ENCODE measurements at regions not wholly inside any gene's neighbourhood (a gene's known extent, or its start where the extent isn't known, plus 50 kb on each side); places are given as distances from the start of the nearest gene placed in this dataset.
"Not testable (repeated sequence)": the region's sequence is repeated elsewhere in the genome, so short reads cannot be mapped to it uniquely, and the experiment has no call there.

DNA sequence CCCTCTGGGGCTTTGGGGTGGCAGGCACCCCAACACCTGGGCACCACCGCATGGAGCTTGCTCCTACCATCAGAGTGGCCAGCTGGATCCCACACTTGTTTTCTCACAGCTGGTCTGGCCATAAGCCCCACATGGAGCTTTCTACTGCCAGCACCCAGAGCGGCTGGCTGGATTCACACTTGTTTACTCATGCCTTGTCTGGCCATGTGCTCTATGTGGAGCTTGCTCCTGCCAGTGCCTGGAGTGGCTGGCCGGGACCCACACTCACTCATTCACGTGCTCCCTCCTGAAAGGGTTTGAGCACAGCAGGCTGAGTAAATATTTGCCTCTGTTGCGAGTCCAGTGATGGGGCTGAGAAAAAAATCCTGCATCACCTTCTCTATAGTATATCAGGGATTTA lies 487.0 kb downstream of the CD109 start:
- Histone ChIP-seq H3K36me3 (ENCODE audit: insufficient read depth, low read length) (no peaks in the 10 kb centered on the region), H3K9me3 (ENCODE audit: low read length) (no peaks in the 10 kb centered on the region), H3K27me3 (ENCODE audit: insufficient read depth, low read length) (no peaks in the 10 kb centered on the region), H2AFZ (ENCODE audit: low read depth, low read length) (no peak overlapping the region), H3K4me3 (ENCODE audit: low read length) (no peak overlapping the region), H3K4me1 (ENCODE audit: insufficient read depth, low read length) (no peaks in the 10 kb centered on the region)

DNA sequence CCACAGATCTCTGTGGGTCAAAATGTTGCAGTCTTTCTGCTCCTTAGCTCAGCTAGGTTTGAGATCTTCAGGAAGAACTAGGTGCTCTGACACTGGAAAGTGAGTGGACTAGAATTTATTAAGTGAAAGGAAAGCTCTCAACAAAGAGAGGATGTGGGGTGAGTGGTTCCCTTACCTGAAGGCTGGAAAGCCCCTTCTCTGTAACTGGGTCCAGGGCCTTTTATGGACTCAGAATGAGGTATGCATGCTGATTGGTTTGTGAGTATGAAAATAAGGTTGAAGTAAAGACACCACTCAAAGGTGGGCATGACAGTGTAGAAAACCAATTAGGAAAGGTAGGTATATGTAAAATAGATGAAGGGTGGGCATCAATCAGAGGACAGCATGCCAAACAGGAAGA lies 485.5 kb downstream of the CD109 start:
- H2AFZ ChIP-seq (ENCODE audit: low read depth, low read length) = no peak overlapping the region
- no peaks in the 10 kb centered on the region for H3K36me3 ChIP-seq (ENCODE audit: insufficient read depth, low read length)
- H3K9me3 ChIP-seq (ENCODE audit: low read length) = no peaks in the 10 kb centered on the region
- no peaks in the 10 kb centered on the region for H3K27me3 ChIP-seq (ENCODE audit: insufficient read depth, low read length)
- no peak overlapping the region for H3K4me3 ChIP-seq (ENCODE audit: low read length)
- no peaks in the 10 kb centered on the region for H3K4me1 ChIP-seq (ENCODE audit: insufficient read depth, low read length)

DNA sequence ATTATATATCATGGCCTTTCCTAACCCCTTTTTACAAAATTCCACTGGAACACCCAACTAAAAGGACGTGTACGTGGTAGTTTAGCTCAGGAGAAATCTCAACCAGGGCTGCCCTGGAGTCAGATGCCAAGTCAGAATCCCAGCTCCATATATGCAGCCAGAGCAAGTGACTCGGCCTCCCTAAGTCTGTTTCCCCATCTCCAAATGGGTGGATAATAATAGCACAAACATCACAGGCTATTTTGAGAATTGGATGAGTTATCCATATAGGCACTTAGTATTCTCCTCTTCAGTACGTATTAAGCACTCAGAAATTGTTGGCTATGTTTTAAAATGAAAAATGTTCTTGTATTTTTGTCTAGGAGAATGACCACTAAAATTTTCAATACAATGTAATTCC lies 481.5 kb downstream of the CD109 start:
- H2AFZ ChIP-seq (ENCODE audit: low read depth, low read length) = no peak overlapping the region

DNA sequence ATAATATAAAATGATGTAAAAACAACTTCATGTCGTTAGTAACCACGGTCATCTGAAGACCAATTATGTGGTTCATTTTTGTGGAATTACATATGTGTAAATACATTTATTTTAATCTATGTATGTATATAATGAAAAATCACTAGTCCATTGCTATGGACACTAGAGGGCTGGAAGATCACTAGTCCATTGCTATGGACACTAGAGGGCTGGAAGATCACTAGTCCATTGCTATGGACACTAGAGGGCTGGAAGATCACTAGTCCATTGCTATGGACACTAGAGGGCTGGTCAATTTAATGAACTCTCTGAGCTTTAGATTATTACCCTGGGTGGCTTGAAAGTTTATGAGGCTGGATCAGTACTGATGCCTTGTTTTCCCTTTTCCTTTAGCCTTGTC lies 474.5 kb downstream of the CD109 start:
- H3K4me1 ChIP-seq (ENCODE audit: insufficient read depth, low read length); H2AFZ ChIP-seq (ENCODE audit: low read depth, low read length); H3K9me3 ChIP-seq (ENCODE audit: low read length); H3K4me3 ChIP-seq (ENCODE audit: low read length); H3K27me3 ChIP-seq (ENCODE audit: insufficient read depth, low read length); H3K36me3 ChIP-seq (ENCODE audit: insufficient read depth, low read length): not testable (repeated sequence)

More for the DNA sequence above, 481.5 kb downstream of the CD109 start:
- H3K36me3 ChIP-seq (ENCODE audit: insufficient read depth, low read length) = no peaks in the 10 kb centered on the region
- H3K4me3 ChIP-seq (ENCODE audit: low read length) = no peak overlapping the region
- no peaks in the 10 kb centered on the region for H3K27me3 ChIP-seq (ENCODE audit: insufficient read depth, low read length)
- H3K9me3 ChIP-seq (ENCODE audit: low read length) = no peaks in the 10 kb centered on the region
- no peaks in the 10 kb centered on the region for H3K4me1 ChIP-seq (ENCODE audit: insufficient read depth, low read length)

DNA sequence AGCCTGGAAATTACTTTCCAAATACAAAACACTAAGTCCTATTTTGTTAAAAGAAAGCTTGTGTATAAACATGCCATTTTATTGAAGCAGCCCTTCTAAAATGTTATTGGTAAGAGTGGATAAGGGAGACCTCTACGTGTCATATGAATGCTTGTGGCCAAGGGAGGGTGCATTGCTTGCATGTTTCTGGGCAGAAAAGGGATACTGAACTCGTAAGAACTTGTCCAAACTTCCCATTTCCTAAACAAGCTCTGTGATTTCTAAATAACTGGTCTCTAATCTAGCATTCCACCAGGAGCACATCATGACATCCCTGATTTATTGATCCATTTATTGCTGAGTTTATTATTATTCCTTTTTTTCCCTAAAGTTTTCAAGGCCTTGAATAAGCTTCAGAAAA lies 474.1 kb downstream of the CD109 start:
- no peaks in the 10 kb centered on the region for H3K27me3 ChIP-seq (ENCODE audit: insufficient read depth, low read length)

DNA sequence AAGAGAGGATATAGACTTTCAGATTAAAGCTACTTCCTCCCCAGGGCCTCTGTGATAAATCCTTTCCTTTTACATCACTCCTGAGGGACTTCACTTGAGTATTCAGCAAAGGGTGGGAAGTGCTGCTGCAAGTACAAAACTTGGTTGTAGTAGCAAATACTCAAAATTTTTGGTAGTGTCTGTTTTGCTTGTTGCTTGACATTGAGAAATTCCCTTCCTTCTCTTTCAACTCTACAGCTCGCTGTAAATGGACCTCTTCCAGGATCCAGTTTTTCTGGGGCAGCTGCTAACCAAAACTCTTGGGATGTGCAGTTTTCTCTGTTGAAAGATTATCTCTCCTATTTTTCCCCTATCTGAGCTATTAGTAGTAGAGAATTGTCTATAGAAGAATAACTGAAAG lies 472.0 kb downstream of the CD109 start:
- Histone ChIP-seq H3K36me3 (ENCODE audit: insufficient read depth, low read length) (no peaks in the 10 kb centered on the region), H3K4me1 (ENCODE audit: insufficient read depth, low read length) (no peaks in the 10 kb centered on the region), H3K27me3 (ENCODE audit: insufficient read depth, low read length) (no peaks in the 10 kb centered on the region), H3K9me3 (ENCODE audit: low read length) (no peaks in the 10 kb centered on the region), H3K4me3 (ENCODE audit: low read length) (no peak overlapping the region), H2AFZ (ENCODE audit: low read depth, low read length) (no peak overlapping the region)

More for the DNA sequence above, 474.1 kb downstream of the CD109 start:
- no peaks in the 10 kb centered on the region for H3K36me3 ChIP-seq (ENCODE audit: insufficient read depth, low read length)
- no peaks in the 10 kb centered on the region for H3K4me1 ChIP-seq (ENCODE audit: insufficient read depth, low read length)
- H3K9me3 ChIP-seq (ENCODE audit: low read length) = no peaks in the 10 kb centered on the region
- no peak overlapping the region for H2AFZ ChIP-seq (ENCODE audit: low read depth, low read length)
- H3K4me3 ChIP-seq (ENCODE audit: low read length) = no peak overlapping the region

DNA sequence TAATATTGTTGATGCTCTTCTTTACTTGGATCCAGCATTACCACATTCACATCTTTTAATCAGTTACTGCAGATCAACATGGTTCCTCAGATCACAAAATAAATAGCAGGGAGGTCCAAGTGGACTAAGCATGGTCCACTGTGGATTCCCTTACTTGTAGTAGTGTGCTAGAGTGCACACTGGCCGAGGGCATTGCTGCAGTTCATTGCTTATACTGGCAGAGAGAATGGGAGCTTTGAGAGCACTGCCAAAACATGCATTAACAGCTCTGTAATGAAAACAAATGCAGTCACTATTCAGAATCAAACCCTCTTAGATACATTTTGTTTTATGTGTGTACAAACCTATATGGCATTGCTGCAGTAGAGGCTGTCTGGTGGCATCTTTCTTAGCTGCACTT lies 471.5 kb downstream of the CD109 start:
- Histone ChIP-seq H3K9me3 (ENCODE audit: low read length) (no peaks in the 10 kb centered on the region), H3K36me3 (ENCODE audit: insufficient read depth, low read length) (no peaks in the 10 kb centered on the region), H3K4me3 (ENCODE audit: low read length) (no peak overlapping the region), H2AFZ (ENCODE audit: low read depth, low read length) (no peak overlapping the region), H3K4me1 (ENCODE audit: insufficient read depth, low read length) (no peaks in the 10 kb centered on the region), H3K27me3 (ENCODE audit: insufficient read depth, low read length) (no peaks in the 10 kb centered on the region)

DNA sequence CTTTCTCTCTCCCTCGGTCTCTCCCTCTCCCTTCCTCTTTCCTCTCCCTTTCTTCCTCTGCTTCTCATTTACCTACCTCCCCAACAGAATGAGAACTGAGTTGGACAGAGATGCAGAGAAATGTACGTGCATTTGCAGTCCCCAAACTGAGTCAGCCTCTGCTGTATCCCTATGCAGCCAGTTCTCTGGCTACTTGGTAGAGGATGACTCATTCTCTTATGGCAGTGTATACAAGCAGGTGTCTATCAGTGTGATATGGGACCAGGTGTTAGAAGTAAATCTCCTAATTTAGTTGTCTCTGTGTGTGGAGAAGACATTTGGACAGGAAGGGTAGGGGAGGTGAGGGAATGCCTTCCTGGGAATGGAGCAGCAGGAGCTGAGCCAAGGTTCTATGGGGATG lies 470.8 kb downstream of the CD109 start:
- H3K27me3 ChIP-seq (ENCODE audit: insufficient read depth, low read length) = no peaks in the 10 kb centered on the region
- H3K4me1 ChIP-seq (ENCODE audit: insufficient read depth, low read length) = no peaks in the 10 kb centered on the region
- no peak overlapping the region for H3K4me3 ChIP-seq (ENCODE audit: low read length)
- no peak overlapping the region for H2AFZ ChIP-seq (ENCODE audit: low read depth, low read length)
- H3K36me3 ChIP-seq (ENCODE audit: insufficient read depth, low read length) = no peaks in the 10 kb centered on the region
- H3K9me3 ChIP-seq (ENCODE audit: low read length) = no peaks in the 10 kb centered on the region

DNA sequence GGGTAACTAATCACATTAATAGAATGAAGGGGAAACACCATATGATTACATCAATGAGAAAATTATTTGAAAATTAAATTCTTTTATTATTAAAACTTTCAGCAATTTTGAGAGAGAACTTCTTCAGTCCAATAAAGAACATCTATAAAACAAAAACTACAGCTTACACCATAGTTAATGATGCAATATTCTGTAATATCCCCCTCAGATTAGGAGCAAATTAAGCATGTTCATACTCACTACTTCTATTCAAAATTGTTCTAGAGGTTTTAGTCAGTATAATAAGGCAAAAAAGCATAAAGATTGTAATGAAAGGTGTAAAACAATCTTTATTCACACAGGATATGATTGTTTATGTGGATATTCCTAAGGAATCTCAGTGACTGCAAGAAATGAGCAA lies 465.4 kb downstream of the CD109 start:
- Histone ChIP-seq H3K4me1 (ENCODE audit: insufficient read depth, low read length) (no peaks in the 10 kb centered on the region), H3K27me3 (ENCODE audit: insufficient read depth, low read length) (no peaks in the 10 kb centered on the region), H2AFZ (ENCODE audit: low read depth, low read length) (no peak overlapping the region), H3K4me3 (ENCODE audit: low read length) (no peak overlapping the region), H3K9me3 (ENCODE audit: low read length) (no peaks in the 10 kb centered on the region), H3K36me3 (ENCODE audit: insufficient read depth, low read length) (no peaks in the 10 kb centered on the region)

DNA sequence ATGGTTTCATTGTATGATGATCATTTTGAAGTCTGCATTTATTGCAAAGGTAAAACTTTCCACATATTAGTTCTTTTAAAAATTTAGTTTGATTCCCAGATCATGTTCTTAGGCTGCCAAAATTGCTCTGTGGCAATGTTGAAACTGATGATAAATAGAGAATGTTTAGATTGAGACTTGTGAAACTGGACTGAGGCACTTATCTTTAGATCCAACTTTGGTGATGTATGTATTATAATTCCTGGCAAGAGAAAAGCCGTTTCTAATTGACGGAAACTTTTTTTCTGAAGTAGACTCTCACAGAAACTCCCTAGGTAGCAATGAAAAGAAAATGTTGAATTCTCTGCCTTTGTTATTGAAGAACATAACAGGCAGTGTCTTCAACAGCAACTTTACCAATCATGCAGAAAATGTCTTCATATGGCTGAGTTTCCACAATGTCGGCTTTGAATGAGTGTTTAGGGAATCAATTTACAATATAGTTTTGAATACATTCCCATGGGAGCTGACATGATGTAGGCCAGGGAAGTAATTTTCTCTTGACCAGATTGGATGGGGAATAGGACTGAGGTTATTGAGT lies 456.2 kb downstream of the CD109 start:
- Histone ChIP-seq H3K27me3 (ENCODE audit: insufficient read depth, low read length) (no peaks in the 10 kb centered on the region), H2AFZ (ENCODE audit: low read depth, low read length) (no peak overlapping the region), H3K4me3 (ENCODE audit: low read length) (no peak overlapping the region), H3K36me3 (ENCODE audit: insufficient read depth, low read length) (no peaks in the 10 kb centered on the region), H3K4me1 (ENCODE audit: insufficient read depth, low read length) (no peaks in the 10 kb centered on the region), H3K9me3 (ENCODE audit: low read length) (no peaks in the 10 kb centered on the region)

DNA sequence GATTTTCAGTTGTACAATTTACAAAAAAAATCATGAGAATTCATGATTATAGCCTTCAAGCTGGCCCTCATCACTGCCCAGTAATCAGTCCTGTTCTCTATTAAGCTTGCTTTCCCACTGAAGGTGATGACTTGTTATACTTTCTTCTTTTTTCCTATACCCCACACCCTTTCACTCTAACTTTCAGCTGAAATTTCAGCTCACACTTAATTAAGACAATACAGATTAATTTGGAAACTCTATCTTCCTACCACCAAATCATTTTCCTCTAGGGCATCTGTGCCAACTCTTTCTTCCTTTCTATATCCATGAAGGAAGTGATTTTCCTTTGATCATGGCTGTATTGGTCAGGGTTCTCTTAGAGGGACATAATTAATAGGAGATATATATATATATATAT lies 449.9 kb downstream of the CD109 start:
- Histone ChIP-seq H2AFZ (ENCODE audit: low read depth, low read length) (no peak overlapping the region), H3K4me3 (ENCODE audit: low read length) (no peak overlapping the region), H3K9me3 (ENCODE audit: low read length) (no peaks in the 10 kb centered on the region), H3K27me3 (ENCODE audit: insufficient read depth, low read length) (no peaks in the 10 kb centered on the region), H3K36me3 (ENCODE audit: insufficient read depth, low read length) (no peaks in the 10 kb centered on the region), H3K4me1 (ENCODE audit: insufficient read depth, low read length) (no peaks in the 10 kb centered on the region)

DNA sequence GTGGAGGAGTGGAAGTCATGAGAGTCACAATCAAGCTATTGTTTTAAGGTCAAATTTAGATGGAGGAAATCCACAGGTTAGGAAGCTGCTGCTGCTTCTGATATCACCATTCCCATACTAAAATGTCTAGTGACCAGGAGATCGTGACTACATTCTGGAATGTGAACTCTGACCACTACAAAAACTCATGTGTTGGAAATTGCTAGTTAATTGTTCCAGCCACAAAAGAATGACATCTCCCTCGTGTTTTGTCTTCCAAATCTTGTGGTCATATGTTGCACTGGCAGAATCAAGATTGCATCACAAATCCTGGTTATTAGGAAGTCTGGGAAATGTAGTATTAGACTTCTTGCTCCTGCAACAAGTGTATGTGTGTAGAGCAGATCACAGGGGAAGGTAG lies 441.9 kb downstream of the CD109 start:
- Histone ChIP-seq H3K9me3 (ENCODE audit: low read length) (no peaks in the 10 kb centered on the region), H2AFZ (ENCODE audit: low read depth, low read length) (no peak overlapping the region), H3K4me3 (ENCODE audit: low read length) (no peak overlapping the region), H3K27me3 (ENCODE audit: insufficient read depth, low read length) (no peaks in the 10 kb centered on the region), H3K4me1 (ENCODE audit: insufficient read depth, low read length) (no peaks in the 10 kb centered on the region), H3K36me3 (ENCODE audit: insufficient read depth, low read length) (no peaks in the 10 kb centered on the region)

DNA sequence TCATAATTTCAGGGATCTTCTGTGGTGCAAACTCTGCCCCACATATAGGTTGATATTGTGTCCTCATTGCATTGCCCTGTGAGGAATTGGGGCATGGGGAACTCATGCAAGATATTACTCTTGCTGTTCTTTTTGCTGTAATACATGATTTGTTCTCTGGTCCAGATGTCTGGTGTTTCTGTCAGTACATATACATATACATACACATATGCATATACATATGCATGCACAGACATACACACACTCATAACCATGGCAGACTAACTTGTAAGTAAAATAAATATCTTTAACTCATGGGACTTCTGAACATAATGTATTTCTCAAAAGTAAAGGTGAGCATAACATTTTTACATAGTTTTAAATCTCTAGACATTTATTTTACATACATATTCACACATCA lies 438.3 kb downstream of the CD109 start:
- no peaks in the 10 kb centered on the region for H3K36me3 ChIP-seq (ENCODE audit: insufficient read depth, low read length)
- H3K9me3 ChIP-seq (ENCODE audit: low read length) = no peaks in the 10 kb centered on the region
- H3K4me3 ChIP-seq (ENCODE audit: low read length) = no peak overlapping the region
- H3K4me1 ChIP-seq (ENCODE audit: insufficient read depth, low read length) = no peaks in the 10 kb centered on the region
- no peaks in the 10 kb centered on the region for H3K27me3 ChIP-seq (ENCODE audit: insufficient read depth, low read length)
- H2AFZ ChIP-seq (ENCODE audit: low read depth, low read length) = no peak overlapping the region

DNA sequence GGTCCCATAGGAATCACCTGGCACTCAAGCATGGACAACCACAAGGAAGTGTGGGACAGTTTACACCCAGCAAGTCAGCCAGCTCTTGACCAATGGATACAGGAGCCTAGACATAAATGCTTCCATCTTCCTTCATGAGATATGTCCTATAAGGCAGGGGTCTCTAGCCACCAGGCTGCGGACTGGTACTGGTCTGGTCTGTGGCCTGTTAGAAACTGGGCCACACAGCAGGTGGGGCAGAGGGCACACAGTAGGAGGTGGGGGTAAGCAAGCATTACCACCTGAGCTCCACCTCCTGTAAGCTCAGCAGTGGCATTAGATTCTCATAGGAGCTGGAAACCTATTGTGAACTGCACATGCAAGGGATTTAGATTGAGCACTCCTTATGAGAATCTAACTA lies 437.1 kb downstream of the CD109 start:
- Histone ChIP-seq H3K9me3 (ENCODE audit: low read length) (no peaks in the 10 kb centered on the region), H3K4me3 (ENCODE audit: low read length) (no peak overlapping the region), H3K36me3 (ENCODE audit: insufficient read depth, low read length) (no peaks in the 10 kb centered on the region), H2AFZ (ENCODE audit: low read depth, low read length) (no peak overlapping the region), H3K27me3 (ENCODE audit: insufficient read depth, low read length) (no peaks in the 10 kb centered on the region), H3K4me1 (ENCODE audit: insufficient read depth, low read length) (no peaks in the 10 kb centered on the region)

Data from neuron (in vitro differentiated cells).